ENCODE measurements at regions not wholly inside any gene's neighbourhood (a gene's known extent, or its start where the extent isn't known, plus 50 kb on each side); places are given as distances from the start of the nearest gene placed in this dataset.
"Not testable (repeated sequence)": the region's sequence is repeated elsewhere in the genome, so short reads cannot be mapped to it uniquely, and the experiment has no call there.

DNA sequence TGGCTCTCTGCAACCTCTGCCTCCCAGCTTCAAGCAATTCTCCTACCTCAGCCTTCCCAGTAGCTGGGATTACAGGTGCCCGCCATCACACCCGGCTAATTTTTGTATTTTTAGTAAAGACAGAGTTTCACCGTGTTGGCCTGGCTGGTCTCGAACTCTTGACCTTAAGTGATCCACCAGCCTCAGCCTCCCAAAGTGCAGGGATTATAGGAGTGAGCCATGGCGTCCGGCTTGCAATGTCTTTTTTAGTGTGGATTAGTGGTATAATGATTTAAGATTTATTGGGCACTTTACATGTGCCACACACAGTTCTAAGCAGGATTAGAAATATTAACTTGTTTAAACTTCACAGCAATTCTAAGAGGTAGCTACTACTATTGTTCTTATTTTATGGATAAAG is 353.6 kb upstream of the C2CD4B start:
- DNase-seq, result not testable (repeated sequence)

DNA sequence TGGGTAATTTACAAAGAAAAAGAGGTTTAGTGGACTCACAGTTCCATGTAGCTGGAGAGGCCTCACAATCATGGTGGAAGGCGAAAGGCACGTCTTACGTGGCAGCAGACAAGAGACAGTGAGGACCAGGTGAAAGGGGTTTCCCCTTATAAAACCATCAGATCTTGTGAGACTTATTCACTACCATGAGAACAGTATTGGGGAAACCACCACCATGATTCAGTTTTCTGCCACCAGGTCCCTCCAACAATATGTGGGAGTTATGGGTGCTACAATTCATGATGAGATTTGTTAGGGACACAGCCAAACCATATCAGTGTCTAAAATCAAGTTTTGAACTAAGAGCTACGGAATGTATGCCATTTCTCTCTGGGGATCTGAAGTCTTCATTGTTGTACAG is 354.8 kb upstream of the C2CD4B start:
- DNase-seq, result no peak

DNA sequence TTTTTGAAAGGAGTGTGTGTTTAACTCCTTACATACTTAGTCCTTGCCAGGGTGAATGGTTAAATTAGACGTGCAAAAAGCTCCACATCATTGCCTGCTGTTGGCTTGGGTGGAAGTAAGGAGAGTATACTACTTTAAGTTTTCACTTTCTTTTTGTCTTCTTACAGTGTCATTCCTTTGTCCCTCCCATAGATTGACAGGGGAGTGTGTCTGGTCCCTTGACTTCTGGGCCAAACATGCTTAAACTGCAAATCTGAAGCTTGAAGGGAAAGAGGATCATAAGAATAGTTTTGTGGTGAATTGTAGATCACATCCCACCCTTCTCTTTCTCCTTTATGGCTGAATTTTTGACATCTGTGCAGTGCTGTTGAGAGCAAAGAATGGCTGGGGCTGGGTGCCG is 355.8 kb upstream of the C2CD4B start:
- no peak for DNase-seq

DNA sequence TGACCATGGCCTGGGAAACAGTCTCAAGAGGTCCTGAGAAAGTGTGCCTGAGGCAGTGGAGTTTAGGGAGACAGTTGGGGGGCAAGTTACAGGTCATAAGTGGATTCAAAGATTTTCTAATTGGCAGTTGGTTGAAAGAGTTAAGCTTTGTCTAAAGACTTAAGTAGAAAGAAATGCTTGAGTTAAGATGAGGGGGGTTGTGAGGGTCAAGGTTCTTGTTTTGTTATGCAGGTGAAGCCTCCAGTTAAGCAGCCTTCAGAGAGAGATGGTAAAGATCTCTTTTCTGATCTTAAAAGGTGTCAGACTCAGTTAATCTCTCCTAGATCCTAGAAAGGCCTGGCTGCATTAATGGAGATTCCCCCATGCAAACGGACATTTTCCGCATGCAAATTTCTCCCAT is 356.3 kb upstream of the C2CD4B start:
- DNase-seq, result no peak

DNA sequence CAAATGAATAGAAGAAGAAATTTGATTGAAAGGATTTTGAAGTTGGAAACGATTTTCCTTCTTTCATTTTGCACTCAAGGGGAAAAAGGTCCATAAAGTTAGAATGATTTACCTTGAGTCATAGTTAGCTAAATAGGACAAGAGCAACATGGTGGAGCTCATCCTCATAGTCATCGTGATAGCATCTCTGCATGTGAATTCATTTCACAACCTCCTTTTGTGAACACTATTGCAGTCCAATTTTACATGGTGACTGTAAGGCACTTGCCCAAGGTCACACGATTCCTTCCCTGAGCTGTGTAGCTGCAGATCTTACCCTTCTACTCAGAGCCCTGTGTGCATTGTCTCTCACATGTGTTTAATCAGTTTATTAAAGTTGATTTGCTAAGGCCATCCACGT is 359.8 kb upstream of the C2CD4B start:
- DNase-seq, result no peak

DNA sequence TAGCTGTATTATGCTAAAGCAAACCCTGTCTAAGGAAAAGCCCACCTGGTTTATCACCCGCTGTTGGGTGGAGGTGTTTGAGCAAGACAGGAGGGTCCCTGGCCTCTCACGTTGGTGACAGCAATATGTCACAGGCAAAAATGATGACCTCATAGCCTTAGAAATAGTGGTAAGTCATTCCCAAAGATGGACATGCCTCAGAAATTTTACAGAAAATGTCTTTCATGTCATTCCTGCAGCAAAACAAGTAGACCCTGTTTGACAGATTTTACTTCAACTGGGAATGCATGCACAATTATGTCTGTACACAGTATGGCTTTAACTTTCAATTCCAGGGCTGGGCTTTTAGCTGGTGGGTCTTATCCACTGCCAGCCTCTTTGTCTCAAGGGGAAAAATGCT is 362.3 kb upstream of the C2CD4B start:
- no peak for DNase-seq

DNA sequence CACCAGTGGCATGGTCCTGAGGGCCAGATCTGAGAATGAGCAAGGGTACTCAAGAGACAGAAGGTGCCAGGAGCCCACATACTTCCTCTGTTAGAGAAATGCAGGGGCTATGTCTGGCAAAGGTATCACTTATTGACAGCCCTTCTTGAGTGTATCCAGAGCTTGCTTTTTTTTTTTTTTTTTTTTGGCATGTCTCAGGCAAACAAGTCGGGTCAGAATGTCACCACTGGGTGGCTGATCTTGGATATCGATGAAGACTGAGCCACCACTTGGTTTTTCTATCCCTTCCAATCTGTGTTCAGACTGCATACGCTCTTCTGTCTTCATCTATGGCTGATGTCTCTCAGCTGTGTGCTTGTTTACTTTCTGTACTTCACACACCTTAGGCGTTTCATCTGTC is 363.4 kb upstream of the C2CD4B start:
- no peak for DNase-seq

DNA sequence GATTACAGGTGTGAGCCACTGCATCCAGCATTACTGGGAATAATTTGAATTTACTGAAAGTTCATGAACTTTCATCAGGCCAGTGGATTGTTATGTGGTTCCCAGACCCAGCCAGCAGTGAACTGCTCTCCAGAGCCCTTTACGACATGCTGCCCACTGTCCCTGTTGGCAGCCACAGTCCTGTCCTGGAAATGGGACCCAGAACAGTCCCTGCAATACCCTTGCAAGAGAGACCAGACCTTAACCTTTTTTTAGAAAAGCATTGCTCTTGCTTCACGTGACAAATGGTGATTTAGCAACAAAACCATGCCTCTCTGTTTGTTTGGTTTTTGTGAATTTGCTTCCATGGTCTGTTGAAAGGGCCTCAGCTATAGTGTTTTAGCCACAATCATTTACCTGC is 367.3 kb upstream of the C2CD4B start:
- DNase-seq, result no peak

DNA sequence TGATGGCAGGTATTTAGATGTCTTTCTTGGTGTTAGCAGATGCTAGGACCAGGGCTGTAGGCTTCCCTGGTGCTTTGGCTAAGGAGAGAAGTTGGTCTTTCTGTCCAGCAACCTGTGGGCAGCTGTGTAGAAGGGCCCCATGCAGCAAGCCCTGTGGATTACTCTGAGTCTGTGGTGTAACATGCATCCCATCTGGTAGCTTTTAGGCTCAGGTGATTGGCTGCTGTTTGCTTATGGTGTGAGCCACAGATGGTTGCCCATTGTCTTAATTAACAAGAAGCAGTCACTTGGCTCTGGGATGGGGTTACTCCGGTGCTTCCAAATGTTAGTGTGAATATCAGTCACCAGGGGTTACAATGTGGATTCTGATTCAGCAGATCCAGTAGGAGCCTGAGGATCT is 368.6 kb upstream of the C2CD4B start:
- no peak for DNase-seq

DNA sequence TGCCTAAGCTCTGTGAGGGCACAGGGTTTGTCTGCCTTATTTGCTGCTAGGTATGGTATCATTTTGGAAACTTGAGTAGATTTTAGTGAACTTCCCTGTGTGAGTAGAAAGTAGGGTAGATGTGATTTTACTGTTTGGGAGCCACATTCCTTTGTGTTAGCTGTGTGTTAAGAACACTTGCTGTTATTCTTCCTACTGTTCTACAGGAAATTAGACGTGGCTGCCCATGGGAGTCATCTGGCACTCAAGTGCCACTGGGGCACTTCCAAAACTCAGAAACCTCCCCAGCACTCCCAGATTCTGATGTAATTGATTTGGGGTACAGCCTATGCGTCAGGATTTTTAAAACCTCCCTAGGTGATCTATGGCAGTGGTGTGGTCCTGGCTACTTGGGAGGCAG is 369.9 kb upstream of the C2CD4B start:
- no peak for DNase-seq

DNA sequence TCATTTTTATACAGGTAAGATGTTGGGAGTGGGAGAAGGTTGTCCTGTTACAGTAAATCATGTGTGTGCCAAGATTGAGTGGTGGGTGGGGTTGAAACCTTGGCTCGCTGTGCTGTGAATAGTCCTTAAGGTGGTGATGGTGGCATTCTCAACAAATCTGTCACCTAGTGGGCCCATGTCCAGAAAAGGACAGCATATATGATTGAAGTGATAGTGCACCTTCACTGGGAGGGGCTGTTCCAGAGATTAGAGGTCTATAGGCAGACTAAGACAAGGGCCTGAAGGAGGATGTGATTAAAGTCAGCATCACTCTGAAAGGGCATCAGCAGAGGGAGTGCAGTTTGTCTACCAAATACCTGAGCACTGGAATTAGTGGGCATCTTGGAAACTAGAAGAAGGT is 374.2 kb upstream of the C2CD4B start:
- DNase-seq, result no peak

DNA sequence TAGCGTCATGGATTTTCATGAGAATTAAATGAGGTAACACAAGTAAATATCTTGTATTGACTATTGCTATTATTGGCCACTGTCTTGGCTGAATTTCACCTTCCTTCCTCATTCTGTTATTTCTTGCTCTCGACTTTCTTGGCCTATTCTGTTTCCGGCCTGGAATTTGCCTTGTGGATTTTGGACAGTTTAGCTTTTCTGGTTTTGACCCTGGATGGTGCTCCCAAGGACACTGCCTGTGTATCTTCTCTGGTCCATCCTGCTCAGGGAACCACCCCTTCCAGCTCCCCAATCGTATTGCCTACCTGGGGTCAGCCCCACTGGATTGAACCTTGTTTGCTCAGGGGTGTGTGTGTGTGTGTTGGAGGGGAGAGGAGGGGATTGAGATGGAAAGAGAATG is 376.2 kb upstream of the C2CD4B start:
- DNase-seq, result no peak

DNA sequence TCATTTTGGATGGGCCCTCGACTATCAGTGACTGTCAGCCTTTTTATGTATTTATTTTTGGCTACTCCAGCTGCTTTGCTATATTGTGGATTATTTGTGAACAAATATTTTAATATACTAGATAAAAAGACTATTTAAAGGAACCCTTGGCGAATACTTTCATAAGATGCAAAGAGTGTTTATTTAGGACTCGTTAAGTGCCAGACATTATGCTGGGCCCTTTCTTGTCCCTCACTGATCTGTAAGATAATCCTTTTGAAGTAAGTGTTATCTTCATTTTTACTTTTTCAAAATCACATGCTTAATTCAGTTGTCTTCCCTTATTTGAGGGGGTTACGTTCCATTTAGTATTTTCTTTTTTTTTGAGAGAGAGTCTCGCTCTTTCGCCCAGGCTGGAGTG is 376.8 kb upstream of the C2CD4B start:
- DNase-seq, result no peak

DNA sequence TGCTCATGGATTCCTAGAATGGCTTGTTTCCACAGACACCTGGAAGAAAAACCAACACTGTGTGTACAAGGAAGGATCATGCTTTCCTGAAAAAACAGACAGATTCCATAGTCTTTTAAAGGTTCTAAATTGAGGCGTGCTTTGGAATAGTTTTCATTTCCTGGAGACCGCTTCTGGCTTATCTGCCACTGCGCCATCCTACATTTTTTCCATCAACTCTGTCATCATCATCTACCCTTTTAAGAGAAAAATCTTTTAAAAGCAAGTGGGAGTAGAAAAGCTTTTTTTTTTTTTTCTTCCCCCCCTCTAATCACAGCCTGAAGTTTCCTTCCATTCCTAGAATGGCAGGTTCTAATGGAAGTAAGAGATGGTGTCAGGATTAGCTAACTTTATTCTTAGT is 379.4 kb upstream of the C2CD4B start:
- no peak for DNase-seq

DNA sequence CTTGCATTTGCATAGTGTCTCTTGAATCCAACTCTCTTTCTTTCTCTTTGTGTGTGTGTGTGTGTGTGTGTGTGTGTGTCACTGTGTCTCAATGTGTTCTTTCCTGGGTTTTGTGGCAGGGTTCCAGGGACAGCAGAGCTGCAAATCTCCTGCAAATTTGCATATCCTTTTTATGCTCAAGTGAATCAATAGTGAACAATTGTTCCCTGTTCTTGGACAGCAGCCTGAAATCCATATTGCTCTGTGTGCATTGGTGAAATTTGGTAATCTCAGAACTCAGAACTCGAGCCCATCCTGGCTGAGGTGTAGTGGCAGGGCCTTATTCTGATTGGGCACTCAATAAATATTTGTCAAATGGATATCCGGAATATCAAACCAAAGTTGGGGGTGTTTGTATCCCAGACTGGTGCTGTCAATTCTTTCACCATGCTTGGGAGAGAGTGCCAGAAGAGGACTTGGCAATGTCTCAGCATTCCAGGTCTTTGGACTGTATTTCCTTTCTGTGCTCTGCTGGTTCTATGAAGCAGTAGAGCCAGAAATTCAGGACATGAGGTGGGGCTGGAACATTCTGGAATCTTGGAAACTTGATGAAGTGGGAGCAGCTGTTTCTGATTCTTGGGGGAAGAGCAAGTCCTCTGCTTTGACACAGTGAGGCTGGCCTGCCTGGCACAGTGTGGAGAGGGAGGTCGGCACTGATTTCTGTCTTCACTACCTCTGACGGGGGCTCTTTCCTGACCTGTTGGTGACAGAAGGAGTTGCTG is 380.6 kb upstream of the C2CD4B start:
- no peak for DNase-seq

DNA sequence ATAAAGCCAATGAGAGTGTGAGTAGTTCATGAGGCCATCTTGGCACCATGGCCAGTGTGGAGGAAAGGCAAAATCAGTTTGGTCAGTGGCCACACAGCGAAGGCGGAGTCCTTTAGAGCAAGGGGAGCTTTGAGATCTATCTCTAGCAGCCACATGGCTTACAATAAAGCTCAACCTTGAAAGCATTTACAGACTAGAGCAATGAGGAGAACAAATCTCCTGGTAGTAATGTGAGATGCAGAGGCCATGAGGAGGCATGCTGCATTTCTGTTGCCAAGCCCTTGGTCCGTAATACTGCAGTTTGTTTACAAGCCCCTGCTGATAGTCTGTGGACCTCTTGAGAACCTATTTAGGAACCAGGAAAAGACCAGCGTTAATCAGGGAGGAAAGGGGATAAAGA is 381.5 kb upstream of the C2CD4B start:
- DNase-seq, result no peak

DNA sequence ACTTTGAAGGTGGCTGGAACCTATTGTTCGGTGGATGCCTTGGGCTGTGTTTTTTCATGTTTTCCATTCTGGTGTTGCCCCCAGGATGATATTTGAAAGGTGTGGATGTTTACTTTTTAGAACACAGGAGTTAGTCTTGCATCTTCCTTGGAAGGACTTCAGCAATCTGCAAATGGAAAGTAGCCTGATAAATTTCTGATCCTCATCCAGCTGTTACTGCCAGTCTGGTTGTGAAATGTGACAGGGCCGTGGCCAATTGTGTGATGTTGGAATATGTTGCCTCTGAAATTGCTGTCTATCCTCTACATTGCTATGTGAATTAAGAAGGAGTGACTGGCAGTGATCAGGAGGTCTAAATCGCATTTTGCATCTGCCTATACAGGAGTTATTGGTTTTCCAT is 382.5 kb upstream of the C2CD4B start:
- no peak for DNase-seq

DNA sequence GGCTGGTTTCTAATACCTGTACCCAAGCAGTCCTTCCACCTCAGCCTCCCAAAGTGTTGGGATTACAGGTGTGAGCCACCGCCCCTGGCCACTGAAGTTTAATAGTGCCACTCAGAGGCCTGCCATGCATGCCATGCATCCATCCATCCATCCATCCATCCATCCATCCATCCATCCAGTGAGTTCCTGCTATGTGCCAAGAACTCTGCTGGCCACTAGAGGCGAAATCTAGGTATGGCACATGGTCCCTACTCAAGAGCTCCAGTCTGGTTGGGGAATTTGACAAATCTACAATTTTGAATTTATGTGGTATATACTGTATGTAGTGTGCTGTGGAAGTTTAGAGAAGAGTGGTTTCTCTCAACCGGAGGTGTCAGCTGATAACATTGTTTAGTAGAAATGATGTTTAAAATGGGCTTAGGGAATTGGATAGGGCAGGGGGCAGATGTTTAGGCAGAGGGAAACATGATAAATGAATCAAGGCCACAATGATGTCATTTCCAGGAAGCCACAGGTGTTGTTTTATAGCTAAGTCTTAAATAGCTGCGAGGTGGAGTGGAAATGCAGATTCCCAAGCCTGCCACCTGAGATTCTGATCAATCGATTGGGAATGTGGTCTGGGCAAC is 384.4 kb upstream of the C2CD4B start:
- DNase-seq, result peak; percentile 7

DNA sequence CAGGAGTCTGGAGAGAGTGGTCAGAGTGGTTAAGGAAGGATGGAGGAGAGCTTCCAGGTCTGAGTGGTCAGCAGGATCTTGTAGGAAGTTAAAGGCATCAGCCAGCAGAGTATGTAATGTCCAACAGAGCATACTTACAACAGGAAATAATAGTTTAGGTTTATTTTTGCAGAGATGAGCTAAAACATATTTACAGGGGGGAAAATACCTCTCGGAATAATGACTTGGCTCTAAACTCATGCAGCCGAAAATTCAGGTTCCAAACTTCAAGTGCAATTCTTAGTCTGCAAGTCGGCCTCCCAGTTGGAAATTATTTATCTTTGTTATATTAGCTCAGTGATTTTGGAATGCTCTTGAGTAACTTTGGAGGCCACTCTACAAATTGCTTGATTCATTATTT is 385.0 kb upstream of the C2CD4B start:
- no peak for DNase-seq

DNA sequence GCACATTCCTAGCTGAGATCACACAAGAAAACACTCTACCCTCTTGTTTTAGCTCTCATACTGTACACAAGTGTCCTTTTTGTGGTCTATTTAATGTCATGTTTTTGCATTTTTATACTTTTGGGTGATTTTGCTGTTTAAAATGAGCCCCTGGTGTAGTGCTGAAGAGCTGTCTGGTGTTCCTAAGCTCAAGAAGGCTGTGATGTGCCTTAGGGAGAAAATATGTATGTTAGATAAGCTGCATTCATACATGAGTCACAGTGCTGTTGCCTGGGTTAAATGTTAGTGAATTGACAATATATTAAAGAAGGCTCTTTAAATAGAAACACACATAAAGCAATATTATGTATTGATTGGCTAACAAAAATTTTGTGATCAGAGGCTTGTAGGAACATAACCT is 387.4 kb upstream of the C2CD4B start:
- no peak for DNase-seq

DNA sequence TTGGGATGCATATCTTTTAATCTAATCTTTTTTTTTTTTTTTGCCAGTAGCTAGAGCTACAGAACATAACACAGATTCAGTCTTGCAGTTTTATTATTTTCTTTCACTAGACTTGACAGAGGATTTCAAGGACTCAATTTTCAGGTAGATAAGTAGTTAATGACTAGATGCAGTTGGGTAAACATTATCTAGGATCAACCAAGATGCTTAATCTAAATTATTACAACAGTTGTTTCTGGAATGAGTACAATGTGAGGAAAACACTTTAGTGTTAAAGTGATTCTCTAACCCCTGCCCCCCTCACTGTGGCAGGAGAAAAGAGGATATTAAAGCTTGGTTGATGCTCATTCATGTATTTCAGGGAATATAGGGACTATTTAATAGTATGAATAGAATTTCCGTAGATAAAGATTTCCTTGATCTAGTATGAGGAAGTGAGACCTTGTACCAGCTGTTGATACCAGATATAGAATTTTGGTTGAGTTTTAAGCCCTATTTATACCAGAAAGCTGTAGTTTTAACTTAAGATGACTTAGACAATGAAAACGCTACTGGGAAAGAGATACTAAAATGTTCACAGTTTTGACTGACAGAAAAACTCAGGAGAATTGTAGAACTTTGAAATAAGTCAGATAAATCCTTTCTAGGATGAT is 389.0 kb upstream of the C2CD4B start:
- no peak for DNase-seq

DNA sequence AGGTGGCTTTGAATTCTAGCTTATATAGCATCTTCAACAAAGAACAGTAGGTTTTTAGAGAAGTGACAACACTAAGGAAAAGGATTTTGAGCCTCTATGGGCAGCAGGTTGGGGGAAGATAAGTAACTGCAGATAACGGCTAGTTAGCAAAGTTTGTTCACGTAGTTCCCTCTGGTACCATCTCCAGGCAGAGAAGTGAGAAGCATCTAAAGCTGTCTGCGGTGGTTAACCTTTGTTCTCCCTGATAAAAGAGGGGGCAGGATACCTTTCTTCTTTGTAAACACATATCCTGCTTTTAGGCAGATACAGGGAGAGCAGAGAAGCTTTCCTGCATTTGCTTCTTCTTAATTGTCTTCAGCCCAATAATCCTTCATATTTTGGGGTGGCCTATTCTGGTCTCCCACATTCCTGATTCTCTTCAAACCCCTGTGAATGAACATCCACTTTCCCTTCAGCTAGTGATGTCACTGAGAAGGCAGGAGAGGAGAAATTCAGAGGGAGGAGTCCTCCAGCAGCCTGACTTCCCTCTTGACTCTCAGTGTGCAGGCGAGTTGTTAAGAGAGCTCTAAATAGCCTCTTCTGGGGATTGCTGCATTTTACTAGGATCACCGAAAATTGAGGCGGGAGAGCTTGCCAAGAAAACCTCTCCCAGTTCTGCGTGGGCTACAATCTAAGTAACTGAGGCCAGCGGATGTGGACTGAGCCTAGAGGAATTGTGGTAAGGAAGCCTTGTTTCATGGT is 393.7 kb upstream of the C2CD4B start:
- DNase-seq, result no peak

DNA sequence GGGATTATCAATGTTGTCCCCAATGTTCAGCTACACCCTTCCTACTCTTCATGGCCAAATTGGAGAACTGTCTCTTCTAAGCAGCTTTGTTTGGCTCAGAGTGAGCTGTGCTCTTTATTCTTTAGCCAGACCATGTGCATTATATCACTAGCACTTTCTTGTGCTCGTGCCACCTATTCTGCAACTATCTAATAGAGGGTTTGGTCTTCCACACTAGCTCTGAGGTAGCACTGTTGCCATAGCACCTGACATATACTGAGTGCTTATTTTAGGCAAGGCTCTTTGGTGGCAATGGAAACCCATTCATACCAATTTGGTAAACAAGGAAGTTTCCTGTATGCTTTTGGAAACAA is 394.3 kb upstream of the C2CD4B start:
- DNase-seq, result peak; percentile 63

DNA sequence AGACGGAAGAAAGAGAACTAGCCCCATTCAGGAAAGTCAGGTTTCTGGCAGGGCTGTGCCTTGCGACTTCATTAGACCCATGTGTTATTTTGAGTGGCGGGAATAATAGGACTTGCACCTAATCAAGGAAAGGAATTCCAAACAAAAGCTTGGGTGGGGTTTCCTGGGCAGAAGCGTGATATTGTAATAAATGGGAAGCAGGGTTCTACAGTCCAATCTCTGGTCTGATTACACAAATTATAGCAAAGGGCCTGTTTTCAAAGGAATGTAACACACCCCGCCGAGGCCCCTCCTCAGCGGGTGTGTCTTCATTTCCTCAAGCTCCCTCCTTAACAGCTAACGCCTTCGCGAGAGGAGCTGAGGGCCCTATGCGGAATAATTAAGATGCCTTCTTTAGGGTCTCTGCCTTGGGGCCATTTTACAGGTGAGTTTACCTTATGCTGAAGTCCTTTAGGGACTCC is 396.0 kb upstream of the C2CD4B start:
- no peak for DNase-seq

Measured in DMS153 (cell line).